GM21515 (cell line): ENCODE measurements at regions not wholly inside any gene's neighbourhood (a gene's known extent, or its start where the extent isn't known, plus 50 kb on each side); places are given as distances from the start of the nearest gene placed in this dataset.
"Not testable (repeated sequence)": the region's sequence is repeated elsewhere in the genome, so short reads cannot be mapped to it uniquely, and the experiment has no call there.

Experiments
- ATAC-seq: cut with Tn5 transposase; IDR thresholded peaks from one replicate; pipeline ENCODE4 v1.9.1; 2021; ENCODE audit not compliant: unreplicated experiment

DNA sequence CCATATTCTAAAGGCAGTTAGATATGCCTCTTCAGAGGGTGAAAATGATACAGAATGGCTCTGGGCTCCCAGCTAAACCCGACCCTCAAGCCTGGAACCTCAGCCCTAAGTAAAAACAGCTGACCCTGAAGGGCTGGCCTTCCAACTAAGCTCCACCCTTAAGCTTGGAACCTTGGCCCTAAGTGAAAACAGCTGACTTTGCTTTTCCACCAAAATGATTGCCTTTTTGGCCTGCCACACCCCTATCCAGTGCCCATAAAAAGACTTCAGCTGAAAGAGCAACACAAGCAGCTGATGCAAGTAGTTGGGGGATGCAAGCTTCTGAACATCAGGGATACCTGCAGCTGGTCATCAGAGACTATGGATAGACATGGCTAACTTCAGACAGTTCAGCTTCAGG lies 647.4 kb upstream of the SGCD start:
- ATAC-seq = no peak

DNA sequence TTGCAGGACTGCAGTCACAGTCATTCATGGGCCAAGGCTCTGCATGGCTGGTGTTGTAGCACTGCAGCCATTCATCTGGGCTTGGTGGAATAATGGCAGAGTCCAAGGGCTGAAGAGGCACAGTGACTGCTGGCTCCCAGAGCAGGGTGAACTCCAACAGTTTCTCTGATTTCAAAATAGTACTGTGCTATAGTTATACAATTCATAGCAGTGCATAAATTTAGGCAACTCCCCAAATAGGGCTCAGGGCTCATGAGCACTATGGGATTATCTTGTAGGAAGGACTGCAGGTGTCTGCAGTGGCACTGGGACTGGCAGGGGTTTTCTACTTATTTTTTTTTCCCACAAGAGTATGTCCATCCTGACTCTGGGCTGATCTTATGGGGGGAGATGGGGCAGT lies 642.5 kb upstream of the SGCD start:
- no peak for ATAC-seq

DNA sequence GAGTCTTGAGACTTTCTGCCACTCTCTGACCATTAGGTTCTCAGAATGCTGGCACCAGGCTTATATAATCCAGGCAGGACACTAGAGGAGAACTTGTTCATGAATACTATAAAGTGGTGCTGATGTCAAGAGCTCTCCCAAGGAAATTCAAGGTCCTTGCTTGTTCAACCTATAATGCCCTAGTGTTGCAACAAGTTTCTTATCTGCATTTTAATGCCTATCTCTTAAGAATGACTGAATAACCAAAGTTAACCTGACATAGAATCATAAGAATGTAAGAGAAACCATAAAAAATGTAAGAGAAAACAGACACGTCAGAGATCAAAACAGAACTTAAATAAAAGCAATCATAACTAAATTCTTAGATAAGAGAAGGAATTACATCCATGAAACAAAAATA lies 640.8 kb upstream of the SGCD start:
- ATAC-seq = no peak

DNA sequence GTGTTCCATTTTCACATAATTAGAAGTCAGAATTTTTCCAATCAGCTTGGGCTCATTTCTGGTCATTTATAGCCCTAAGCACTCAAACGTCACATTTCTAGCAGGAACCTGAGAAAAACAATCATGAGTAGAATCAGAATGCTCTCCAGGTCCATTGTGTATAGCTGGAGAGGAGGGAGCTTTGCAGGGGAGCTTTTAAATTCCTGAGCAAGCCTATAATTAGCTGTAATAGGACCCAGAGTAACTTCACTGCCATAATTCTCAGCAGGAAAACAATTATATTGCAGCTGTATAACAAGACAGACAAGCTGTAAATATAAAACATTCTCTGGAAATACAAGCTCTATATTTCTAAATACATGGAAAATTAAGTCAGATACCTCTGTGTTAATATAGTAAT lies 637.6 kb upstream of the SGCD start:
- no peak for ATAC-seq

DNA sequence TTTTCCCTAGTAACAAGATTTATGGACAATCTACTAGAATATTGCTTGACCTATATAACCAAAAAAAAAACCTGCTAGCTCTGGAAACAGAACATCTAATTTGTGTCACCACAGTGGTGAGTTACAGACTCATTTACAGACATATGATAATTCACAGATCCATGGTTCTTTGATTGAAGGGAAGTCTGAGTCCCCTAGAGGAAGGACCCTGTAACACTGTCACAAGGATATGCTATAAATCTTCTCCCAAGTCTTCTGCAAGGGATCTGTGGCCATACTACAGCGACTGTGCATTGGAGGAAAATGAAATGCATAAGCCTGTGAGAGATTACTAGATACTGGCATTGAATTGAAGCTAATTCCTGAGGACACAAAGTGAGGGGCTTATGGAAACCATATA lies 630.6 kb upstream of the SGCD start:
- ATAC-seq = no peak

DNA sequence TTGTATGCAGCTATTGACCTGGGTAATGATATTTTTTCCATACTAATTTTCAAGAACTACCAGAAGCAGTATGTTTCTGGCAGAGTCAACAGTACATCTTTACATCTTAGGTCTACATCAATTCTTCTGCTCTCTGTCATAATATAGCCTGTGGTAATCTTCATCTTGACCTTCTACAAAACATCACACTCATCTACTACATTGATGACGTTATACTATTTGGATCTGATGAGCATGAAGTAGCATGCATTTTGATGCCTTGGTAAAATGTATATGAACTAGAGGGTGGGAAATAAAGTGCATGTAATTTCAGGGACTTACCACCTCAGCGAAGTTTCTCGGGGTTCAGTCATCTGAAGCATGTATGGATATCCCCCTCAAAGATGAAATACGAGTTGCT lies 629.7 kb upstream of the SGCD start:
- ATAC-seq = no peak

DNA sequence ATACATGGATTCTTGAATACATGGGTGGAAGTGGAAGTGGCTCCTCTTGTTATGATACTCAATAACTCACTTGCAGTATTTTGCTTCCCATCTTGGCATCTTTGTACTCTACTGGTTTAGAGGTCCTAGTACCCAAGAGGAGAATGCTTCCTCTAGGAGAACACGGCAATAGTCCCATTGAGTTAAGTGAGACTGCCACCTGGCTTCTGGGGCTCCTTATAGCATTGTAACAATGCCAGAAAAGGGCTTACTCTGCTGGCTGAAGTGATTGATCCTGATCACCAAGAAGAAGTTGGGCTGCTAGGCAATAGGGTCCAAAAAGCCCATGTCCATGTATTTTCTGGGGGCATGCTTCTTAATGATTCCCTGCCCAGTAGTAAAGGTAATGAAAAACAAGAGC lies 627.6 kb upstream of the SGCD start:
- ATAC-seq = no peak

DNA sequence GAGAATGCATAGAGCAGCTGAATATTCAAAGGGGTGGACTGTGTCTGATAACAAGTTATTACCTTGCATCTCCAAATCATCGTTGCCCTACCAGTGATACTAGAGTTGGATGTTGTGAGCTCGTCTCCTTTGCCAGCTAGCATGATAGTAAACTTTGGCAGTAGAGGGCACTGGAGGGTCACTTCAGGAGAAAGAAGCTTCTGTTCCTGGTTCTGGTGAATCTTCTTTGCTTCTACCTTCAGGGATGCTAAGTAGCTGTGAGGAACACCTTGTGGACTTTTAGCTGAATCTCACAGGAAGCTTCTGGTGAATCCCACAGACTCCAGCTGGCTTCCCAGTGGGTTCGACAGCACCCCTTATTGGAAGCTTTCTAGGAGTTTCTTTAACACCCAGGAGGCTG lies 626.6 kb upstream of the SGCD start:
- no peak for ATAC-seq

DNA sequence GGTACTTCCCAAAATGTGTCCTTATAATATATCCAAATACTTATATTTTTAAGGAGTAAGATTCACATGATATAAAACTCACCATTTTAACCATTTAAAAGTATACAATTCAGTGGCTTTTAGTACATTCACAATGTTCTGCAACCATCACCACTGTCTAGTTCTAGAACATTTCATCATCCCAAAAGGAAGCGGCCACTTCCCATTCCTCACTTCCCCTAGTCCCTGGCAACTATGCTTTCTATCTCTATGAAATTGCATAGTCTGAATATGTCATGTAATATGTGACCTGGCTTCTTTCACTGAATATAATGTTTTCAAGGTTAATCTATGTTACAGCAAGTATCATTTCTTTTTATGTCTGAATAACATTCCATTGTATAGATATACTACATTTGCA lies 615.1 kb upstream of the SGCD start:
- ATAC-seq = no peak

DNA sequence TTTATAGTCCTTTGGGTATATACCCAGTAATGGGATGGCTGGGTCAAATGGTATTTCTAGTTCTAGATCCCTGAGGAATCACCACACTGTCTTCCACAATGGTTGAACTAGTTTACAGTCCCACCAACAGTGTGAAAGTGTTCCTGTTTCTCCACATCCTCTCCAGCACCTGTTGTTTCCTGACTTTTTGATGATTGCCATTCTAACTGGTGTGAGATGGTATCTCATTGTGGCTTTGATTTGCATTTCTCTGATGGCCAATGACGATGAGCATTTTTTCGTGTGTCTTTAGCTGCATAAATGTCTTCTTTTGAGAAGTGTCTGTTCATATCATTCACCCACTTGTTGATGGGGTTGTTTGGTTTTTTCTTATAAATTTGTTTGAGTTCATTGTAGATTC lies 612.5 kb upstream of the SGCD start:
- ATAC-seq = not testable (repeated sequence)

DNA sequence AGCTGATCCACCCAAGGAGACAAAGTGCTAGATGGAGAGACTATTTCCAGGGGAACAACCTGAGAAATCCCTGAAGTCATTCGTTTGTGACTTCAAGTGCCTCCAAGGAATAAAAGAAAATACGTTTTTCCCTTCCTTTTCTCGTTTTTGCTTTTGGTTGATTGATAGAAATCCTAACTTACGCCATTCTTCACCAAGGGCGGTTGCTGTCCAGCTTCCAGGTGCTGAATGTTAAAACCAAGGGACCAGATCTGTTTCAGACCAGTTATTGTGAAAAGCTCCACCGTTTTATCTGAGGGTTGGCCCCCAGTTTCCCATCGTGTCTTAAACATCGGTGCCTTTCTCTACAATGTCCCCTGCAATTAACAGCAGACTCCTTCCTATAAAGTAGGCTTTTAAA lies 600.7 kb upstream of the SGCD start:
- no peak for ATAC-seq

DNA sequence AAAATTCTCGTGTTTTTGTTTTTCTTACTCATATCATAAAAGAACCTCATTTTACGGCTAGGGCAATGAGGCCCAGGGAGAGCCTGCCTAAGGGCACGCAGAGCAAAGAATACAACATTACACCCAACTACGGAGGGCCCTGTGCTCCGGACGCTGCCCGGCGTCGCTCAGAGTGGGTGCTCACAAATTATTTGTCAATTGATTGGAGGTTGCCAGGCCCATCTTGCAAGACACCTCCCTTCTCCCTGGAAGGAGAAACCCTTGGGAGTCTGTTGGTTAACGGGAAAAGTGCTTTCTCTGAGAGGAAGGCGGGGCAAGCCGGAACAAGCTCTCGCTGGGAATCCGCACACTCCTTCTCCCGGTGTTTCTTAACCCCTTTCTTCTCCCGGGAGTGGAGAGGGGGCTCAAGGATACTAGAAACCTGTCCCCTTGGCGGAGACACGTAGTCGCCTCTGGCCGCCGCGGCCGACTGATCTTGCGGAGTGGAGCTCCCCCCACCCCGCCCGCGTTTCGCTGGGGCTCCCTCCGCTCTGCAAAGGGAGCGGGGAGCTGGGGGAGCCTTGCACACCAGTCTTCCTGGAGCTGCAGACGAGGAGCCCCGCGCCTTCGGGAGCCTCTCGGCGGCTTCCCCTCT lies 599.3 kb upstream of the SGCD start:
- ATAC-seq = no peak

DNA sequence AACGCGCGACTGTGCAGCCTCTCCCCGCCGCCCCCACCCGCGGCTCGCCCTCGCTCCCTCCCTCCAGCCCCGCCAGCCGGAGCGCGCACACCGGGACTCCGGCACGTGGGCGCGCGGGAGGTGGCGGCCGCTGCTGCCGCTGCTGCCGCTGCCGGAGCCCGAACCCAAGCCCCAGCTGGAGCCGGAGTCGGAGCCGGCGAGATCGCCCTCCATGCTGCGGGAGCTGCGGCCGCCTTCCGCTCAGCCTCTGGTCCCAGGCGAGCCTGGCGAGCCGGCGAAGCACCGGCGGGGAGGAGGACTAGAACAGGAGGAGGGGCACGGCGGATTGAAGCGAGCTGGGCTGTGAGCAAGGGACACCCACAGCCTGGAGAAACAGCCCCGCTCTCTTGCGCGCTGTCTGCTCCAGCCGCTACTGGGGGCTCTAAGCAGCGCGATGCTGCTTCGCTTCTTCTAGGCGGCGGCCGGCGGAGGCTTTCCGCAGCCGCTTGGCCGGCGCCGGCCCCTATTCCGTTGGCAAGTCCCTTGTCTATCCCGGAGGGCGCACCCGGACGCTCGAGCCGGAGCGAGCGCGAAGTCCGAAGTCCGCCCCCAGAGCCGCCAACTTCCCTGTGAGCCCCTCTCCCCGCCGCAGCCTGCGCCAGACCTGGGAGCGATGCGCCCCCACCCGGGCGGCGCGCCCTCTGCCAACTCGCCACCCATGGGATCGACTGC lies 598.7 kb upstream of the SGCD start:
- ATAC-seq = no peak

DNA sequence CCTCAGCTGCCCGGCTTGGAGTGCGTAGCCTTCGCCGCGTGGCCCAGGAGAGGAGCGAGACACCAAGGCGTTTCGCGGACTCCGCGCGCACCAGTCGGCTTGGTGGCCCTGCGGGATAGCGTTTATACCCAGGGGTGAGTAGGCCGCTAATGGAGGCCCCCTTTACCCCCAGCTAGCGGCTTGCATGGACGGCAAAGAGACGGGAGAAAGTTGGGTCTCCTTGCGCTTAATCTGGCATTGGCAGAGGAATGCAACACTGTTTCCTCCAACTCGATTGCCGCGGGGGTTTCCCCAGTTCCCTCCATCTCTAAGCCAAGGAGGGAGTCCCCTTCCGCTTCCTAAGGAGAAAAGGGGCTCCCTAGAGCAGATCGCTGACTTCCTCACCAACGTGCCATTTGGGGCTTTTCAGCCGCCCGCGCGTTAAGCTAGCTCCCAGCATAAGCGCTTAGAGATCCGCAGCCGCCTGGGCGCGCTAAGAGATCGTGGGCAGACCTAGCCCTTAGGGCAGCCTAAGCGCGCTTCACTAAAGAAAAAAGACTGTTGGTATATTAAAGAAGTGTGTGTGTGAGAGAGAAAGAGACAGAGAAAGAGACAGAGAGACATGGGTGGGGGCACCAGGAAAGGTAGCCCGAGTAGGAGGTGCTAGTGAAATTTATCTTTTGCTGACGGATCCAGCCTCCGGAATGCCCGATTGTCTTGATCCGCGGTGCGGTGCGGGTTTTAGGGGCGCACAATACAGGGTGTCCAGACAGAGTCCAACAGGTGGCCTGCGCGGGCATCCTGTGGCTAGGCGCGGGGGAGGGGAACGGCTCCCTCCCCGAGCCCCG lies 597.9 kb upstream of the SGCD start:
- no peak for ATAC-seq

DNA sequence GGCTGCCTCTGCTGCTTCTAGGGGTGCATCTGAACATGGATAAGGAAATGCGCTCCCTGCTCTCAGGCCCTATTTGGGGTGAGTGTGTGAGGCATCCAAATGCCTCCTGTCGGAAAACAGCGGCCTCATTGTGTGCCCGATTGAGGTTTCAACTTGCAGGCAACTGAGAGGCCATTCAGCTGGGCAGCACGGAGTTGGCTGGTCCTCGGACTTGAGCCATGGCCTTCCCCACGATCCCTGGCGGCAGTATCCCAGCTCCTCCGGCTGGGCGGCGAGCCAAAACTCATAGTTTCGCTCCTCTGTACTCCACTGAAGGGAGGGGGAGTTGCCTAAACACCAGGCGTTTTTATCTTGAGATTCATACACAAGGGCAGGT lies 597.3 kb upstream of the SGCD start:
- no peak for ATAC-seq

DNA sequence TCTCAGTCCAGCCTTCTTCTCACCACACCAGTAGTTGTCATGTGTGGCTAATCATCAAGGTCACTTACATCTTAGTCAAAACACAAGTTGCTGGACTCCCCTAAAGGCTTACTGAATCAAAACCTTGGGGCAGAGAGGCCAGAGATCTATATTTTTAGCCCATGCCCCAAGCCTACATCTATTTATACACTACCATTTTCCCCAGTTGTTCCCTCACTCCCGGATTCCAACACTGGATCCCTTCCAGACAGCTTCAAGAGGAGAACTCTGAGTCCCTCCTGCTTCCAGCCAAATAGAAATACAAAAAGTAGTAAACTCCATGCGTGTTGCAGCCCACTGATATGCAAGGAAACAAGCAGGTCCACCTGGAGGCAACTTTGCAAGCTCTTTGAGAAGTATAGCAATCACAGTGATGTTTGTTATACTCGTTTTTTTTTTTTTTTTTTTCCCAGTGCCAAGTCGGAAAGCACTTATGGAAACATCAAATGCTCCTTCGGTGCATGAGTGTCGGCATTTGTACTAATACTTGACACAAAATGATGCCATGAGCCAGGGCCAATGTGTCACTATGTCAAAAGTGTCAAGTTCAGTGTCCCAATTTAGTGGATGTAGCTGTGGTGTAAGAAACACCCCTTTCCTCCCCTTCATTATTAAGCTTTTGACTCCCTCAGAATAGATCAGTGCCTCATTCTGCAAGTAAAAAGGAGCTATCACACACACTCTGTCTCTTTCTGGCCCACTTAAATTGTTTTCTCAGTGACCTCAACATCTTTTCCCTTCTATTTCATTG lies 594.2 kb upstream of the SGCD start:
- ATAC-seq = no peak

DNA sequence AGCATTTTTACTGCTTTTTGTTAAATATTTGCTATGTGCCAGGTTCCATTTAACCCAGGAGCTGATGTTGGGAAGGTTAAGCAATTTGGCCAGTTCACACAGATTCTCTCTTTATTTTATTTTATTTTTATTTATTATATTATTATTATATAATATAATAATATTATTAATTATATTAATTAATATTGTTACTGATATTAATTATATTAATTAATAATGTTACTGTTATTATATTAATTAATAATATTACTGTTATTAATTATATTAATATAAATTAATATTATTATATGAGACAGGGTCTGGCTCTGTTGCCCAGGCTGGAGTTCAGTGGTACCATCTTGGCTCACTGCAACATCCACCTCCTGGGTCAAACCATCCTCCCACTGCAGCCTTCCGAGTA lies 593.0 kb upstream of the SGCD start:
- ATAC-seq = no peak

DNA sequence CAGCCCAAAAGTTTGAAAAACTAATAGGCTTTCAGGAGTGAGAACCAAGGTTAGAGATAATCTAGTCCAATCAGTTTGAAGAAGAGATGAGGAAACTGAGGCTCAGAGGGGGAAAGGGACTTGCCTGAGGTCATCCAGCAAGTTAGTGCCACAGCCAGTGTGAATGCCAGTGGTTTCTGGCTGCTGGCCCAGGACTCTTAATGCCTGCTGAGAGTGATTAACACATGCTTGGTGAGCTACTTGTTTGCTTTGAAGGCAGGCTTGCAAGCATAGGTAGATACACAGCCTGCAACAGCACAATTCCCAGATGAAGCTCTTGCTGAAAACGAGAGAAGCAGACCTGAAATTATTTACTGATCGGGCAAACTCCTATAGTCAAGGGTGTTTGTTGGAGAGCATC lies 591.6 kb upstream of the SGCD start:
- no peak for ATAC-seq

DNA sequence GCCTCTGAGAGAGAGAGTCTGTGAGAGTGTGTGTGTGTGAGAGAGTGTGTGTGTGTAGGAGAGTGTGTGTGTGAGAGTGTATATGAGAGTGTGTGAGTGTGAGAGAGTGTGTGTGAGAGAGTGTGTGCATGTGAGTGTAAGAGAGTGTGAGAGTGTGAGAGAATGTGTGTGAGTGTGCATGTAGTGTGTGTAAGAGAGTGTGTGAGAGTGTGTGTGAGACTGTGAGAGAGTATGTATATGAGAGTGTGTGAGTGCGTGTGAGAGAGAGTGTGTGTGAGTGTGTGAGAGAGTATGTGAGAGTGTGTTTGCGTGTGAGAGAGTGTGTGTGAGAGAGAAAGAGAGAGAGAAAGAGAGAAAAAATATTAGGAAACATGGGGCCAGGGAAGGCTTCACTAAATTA lies 588.3 kb upstream of the SGCD start:
- no peak for ATAC-seq

DNA sequence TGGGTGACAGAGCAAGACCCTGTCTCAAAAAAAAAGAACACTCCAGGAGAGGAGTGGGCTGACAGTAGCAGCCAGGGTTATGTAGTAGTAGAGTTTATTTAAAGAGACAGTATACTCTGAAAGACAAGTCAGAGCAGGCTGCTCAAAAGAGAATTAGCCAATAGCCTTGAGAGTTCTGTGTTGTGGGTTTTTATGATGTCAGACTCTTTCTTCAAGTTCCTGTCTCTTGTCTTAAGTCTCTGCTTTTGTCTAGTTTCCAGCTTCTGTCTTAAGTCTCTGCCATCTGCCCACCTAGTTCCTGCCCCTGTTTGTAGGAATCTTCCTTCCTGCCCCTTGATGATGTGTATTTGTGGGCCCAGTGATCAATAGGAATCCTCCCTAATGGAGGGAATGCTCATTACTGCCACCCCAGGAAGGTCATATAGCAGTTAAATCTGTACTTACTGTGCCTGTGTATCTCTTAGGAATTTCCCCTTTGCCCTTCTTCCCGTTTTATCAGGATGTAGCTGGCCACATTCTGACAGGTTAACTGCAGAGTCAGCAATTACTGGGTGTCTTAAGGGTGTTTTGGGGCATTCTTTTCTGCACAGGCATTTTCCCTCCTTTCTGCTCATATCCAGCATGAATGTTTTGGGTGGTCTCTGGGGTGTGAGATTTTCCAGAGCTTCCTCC lies 580.5 kb upstream of the SGCD start:
- no peak for ATAC-seq

DNA sequence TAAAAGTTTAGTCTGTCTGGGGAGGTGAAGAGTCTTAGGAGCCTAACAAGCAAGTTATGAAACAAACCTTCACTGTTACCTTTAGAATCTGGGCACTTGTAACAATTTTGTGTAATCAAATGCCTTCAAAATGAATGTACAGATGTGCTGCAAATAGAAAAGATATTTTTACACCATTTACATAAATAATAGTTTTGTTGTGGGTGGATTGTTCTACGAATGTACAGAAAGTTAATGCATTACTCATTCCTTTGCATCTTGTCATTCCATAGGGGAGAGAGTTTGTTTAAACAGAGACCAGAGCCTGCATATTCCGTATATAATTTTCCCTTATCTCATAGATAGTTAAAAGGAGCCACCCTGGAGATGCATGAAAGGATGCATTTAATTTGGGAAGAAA lies 576.9 kb upstream of the SGCD start:
- ATAC-seq = no peak
